AG04450 (cell line): ENCODE measurements at regions not wholly inside any gene's neighbourhood (a gene's known extent, or its start where the extent isn't known, plus 50 kb on each side); places are given as distances from the start of the nearest gene placed in this dataset.

Experiments used
- CTCF ChIA-PET: fragments of 300-600, 350-600 bp; formaldehyde crosslinking; extraction: SDS; loops from one replicate; lab custom pipeline; 2022; ENCODE audit warnings: antibody characterized with exemption, inconsistent platforms; lab: Charles Lee
- POLR2A ChIA-PET: fragments of 350-600 bp; formaldehyde crosslinking; extraction: SDS; loops from one replicate; lab custom pipeline; 2021; ENCODE audit warnings: antibody characterized with exemption, inconsistent platforms; lab: Yijun Ruan, JAX
- DNase-seq: peaks from one replicate; pipeline ENCODE4 v3.0.0-alpha.2; 2011; ENCODE audit warnings: low read depth, low spot score
- H3K27ac ChIP-seq: one replicate; pipeline ENCODE4 v1.5.1; 2012; ENCODE audit warnings: low read depth, low read length, control low read depth
- H3K27me3 ChIP-seq: one replicate; pipeline ENCODE4 v1.6.0; 2012; ENCODE audit warnings: low read length; ENCODE audit not compliant: control insufficient read depth, insufficient read depth
- H3K4me3 ChIP-seq: 2 replicates; pipeline ENCODE4 v1.5.1; 2011; ENCODE audit warnings: mild to moderate bottlenecking, low read depth, low read length, control low read depth
- H3K9me3 ChIP-seq: 2 replicates; pipeline ENCODE4 v1.5.1; 2012; ENCODE audit warnings: low read length; ENCODE audit not compliant: control insufficient read depth, insufficient read depth
- CTCF ChIP-seq: IDR thresholded peaks from 2 replicates; pipeline ENCODE4 v1.5.1; 2011; ENCODE audit warnings: low read depth, low read length, control low read depth, inconsistent platforms

DNA sequence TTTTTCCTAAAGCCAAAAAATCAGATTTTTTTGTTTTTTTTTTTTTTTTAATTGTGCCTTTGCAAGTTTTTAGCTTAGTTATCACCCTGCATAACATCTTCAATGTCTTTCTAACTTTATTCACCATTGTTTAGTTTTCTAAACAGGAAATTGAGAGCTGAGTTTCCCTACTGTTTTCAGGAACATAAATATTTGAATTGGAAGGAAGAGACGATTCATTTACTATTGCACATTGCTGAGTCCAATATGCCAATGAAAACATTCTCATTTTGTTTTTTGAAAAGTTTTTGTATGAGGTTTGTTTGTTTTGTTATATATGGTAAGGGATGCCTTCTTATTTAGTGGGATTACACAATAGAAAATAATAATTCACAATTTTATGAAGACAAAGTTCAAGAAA lies 148.4 kb downstream of the ANKRD50 start:
- no peak overlapping the region for H3K27ac ChIP-seq
- H3K27me3 ChIP-seq, result no peaks in the 10 kb centered on the region
- DNase-seq, result no peak
- no peaks in the 10 kb centered on the region for H3K9me3 ChIP-seq
- TF ChIP-seq CTCF, result no peak
- ChIA-PET POLR2A (no interaction called here), CTCF (no interaction called here)
- H3K4me3 ChIP-seq, result no peak overlapping the region

DNA sequence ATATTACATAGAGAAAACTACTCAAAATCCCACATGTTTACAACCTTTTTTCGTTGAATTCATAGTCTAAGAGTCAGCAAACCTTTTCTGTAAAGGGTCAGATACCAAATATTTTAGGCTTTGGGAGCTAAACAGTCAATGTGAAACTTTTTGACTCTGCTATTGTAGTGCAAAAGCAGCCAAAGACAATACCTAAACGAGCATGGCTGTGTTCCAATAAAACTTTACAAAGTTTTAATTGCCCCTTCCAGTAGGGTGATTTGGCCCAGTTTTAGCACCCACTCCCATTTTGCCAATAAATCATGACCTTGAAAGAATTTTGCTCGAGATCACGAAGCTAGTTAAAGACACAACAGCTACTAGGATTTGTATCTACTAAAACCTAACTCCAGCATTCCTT lies 147.2 kb downstream of the ANKRD50 start:
- no peak for TF ChIP-seq CTCF
- no peaks in the 10 kb centered on the region for H3K9me3 ChIP-seq
- H3K4me3 ChIP-seq, result no peak overlapping the region
- DNase-seq, result no peak
- ChIA-PET POLR2A (no interaction called here), CTCF (interaction anchor here (0.6 kb wide), 1 partner anchor 68 kb away, joined by 3 read pairs; no protein-coding TSS in a partner anchor)
- no peaks in the 10 kb centered on the region for H3K27me3 ChIP-seq
- H3K27ac ChIP-seq, result no peak overlapping the region

- no peaks in the 10 kb centered on the region for H3K9me3 ChIP-seq
- ChIA-PET POLR2A (no interaction called here), CTCF (interaction anchor here (0.6 kb wide), 1 partner anchor 67 kb away, joined by 3 read pairs; no protein-coding TSS in a partner anchor)
- no peak overlapping the region for H3K27ac ChIP-seq
- TF ChIP-seq CTCF, result no peak
- no peak overlapping the region for H3K4me3 ChIP-seq
- DNase-seq, result no peak
- no peaks in the 10 kb centered on the region for H3K27me3 ChIP-seq
Observed at GRCh38 chr4:124566030-124566429, 146.5 kb downstream of the ANKRD50 start.

- Histone ChIP-seq H3K27ac (no peak overlapping the region), H3K9me3 (no peaks in the 10 kb centered on the region), H3K4me3 (no peak overlapping the region), H3K27me3 (no peaks in the 10 kb centered on the region)
- DNase-seq, result no peak
- ChIA-PET CTCF (no interaction called here), POLR2A (no interaction called here)
- TF ChIP-seq CTCF, result no peak
Observed at GRCh38 chr4:124573056-124573455, 139.5 kb downstream of the ANKRD50 start.

DNA sequence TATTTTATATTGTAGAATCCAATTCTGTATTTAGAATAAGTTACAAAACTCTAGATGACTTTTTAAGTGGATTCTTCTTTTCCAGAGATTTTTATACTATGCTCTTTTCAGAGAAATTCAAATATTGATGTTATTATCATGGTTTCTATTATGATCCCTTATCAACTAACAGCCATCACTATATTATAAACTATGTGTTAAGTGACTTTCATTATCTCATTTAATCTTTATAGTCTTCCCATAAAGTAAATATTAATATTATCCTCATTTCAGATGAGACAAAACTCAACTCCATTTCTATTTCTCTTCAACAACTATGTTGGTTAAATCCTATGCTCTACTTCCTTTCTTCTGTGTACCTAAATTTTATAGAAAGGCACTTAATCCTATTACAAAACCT lies 132.6 kb downstream of the ANKRD50 start:
- CTCF ChIA-PET, result no interaction called here
- TF ChIP-seq CTCF, result no peak
- POLR2A ChIA-PET, result no interaction called here
- no peak for DNase-seq
- no peak overlapping the region for H3K4me3 ChIP-seq
- H3K27me3 ChIP-seq, result no peaks in the 10 kb centered on the region
- H3K9me3 ChIP-seq, result peaks cover 6% of the 10 kb centered on the region; the same call in 1 of the 2 replicates
- no peak overlapping the region for H3K27ac ChIP-seq
